Endodermal cell (in vitro differentiated cells): ENCODE measurements at regions not wholly inside any gene's neighbourhood (a gene's known extent, or its start where the extent isn't known, plus 50 kb on each side); places are given as distances from the start of the nearest gene placed in this dataset.

ENCODE experiments used
- DNase-seq: peaks from one replicate; pipeline ENCODE4 v3.0.0-alpha.2; 2017
- H3K27ac ChIP-seq: 2 replicates; pipeline ENCODE4 v1.5.1; 2013; ENCODE audit warnings: mild to moderate bottlenecking, low read depth, low read length, moderate library complexity
- H3K27me3 ChIP-seq: 2 replicates; pipeline ENCODE4 v1.6.1; 2013; ENCODE audit warnings: mild to moderate bottlenecking, low read length, moderate library complexity; ENCODE audit not compliant: insufficient read depth, control insufficient read depth, poor library complexity, severe bottlenecking
- H3K36me3 ChIP-seq: 2 replicates; pipeline ENCODE4 v1.7.0; 2013; ENCODE audit warnings: mild to moderate bottlenecking, low read length, moderate library complexity; ENCODE audit not compliant: control insufficient read depth, insufficient read depth
- H3K4me1 ChIP-seq: one replicate; pipeline ENCODE4 v1.7.0; 2013; ENCODE audit warnings: low read length; ENCODE audit not compliant: control insufficient read depth, insufficient read depth
- H3K4me3 ChIP-seq: 2 replicates; pipeline ENCODE4 v1.5.1; 2013; ENCODE audit warnings: mild to moderate bottlenecking, low read length, moderate library complexity
- H3K9ac ChIP-seq: 2 replicates; pipeline ENCODE4 v1.6.1; 2013; ENCODE audit warnings: mild to moderate bottlenecking, low read length, moderate library complexity; ENCODE audit not compliant: poor library complexity, severe bottlenecking; ENCODE audit errors: extremely low read depth
- H3K9me3 ChIP-seq: 2 replicates; pipeline ENCODE4 v1.6.1; 2013; ENCODE audit warnings: mild to moderate bottlenecking, low read length, moderate library complexity; ENCODE audit not compliant: control insufficient read depth
- H3K27ac Mint-ChIP-seq: 2 replicates; pipeline ENCODE4 v1.8.0; 2020; ENCODE audit warnings: mixed read lengths
- H3K27me3 Mint-ChIP-seq: 2 replicates; pipeline ENCODE4 v1.8.0; 2021; ENCODE audit warnings: mild to moderate bottlenecking, mixed read lengths; ENCODE audit not compliant: insufficient read depth
- H3K36me3 Mint-ChIP-seq: 2 replicates; pipeline ENCODE4 v1.8.0; 2020; ENCODE audit warnings: low read depth, mixed read lengths
- H3K4me1 Mint-ChIP-seq: 2 replicates; pipeline ENCODE4 v1.8.0; 2020; ENCODE audit warnings: mixed read lengths
- H3K4me3 Mint-ChIP-seq: 2 replicates; pipeline ENCODE4 v1.8.0; 2020; ENCODE audit warnings: mild to moderate bottlenecking, moderate library complexity, mixed read lengths
- H3K9me3 Mint-ChIP-seq: 2 replicates; pipeline ENCODE4 v1.8.0; 2020; ENCODE audit warnings: mild to moderate bottlenecking, mixed read lengths
- WGBS, 2 experiments: methylation state at CpG; one replicate each; pipeline versions ENCODE4 v1.1.5 to v1.1.7; 2013; ENCODE audit warnings: missing lambda C conversion rate in 2 of 2, mixed read lengths in 1 of 2; ENCODE audit not compliant: insufficient coverage in 1 of 2, insufficient read length in 1 of 2; 5-methylcytosine and 5-hydroxymethylcytosine counted together
- TF ChIP-seq, protein P1 (sequence below): fragments of 200-600 bp; sonication (generic); conservative IDR thresholded peaks from 2 replicates; pipeline ENCODE4 v1.5.0; 2021; ENCODE audit warnings: antibody characterized with exemption, mild to moderate bottlenecking

DNA sequence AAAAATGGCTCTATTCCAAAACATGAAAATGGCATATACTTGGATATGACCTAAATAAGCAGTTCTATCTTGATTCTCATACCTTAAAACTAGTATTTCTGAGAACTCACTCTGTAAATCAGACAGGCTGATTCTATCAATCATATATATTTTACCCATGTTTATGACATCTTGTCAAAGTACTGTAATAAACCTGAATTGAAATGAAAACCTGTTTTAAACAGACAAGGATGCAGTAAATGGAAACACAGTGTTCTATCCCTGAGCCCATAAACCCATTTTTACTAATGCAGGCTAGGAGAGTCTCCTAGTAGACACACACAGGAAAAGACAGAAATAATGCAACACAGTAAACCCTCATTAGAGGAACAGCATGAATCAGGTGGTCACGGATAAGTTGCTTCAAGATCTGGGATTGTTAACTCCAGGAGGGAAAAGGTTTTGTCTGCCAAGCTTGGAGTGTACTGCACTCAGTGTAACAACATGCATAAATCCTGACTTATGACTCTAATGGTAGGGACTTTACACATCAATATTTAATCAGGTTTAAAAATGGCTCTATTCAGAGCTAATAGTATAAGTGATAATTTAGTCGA is 93.6 kb upstream of the CPNE8 start:
- H3K36me3 ChIP-seq, result no peaks in the 10 kb centered on the region
- no peak overlapping the region for H3K4me3 ChIP-seq
- TF ChIP-seq, protein P1, sequence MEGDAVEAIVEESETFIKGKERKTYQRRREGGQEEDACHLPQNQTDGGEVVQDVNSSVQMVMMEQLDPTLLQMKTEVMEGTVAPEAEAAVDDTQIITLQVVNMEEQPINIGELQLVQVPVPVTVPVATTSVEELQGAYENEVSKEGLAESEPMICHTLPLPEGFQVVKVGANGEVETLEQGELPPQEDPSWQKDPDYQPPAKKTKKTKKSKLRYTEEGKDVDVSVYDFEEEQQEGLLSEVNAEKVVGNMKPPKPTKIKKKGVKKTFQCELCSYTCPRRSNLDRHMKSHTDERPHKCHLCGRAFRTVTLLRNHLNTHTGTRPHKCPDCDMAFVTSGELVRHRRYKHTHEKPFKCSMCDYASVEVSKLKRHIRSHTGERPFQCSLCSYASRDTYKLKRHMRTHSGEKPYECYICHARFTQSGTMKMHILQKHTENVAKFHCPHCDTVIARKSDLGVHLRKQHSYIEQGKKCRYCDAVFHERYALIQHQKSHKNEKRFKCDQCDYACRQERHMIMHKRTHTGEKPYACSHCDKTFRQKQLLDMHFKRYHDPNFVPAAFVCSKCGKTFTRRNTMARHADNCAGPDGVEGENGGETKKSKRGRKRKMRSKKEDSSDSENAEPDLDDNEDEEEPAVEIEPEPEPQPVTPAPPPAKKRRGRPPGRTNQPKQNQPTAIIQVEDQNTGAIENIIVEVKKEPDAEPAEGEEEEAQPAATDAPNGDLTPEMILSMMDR, result no peak
- DNase-seq, result no peak
- no peak overlapping the region for H3K27ac Mint-ChIP-seq
- peaks cover 11% of the 10 kb centered on the region for H3K4me1 Mint-ChIP-seq
- no peaks in the 10 kb centered on the region for H3K36me3 Mint-ChIP-seq
- H3K27ac ChIP-seq, result no peak overlapping the region
- peaks cover 5% of the 10 kb centered on the region for H3K4me1 ChIP-seq
- H3K9ac ChIP-seq, result no peak overlapping the region
- no peaks in the 10 kb centered on the region for H3K9me3 ChIP-seq
- WGBS, 2 experiments, result 67 to 80% methylated on average over 1 to 2 of the region's 2 CpGs
- H3K4me3 Mint-ChIP-seq, result no peak overlapping the region
- no peaks in the 10 kb centered on the region for H3K27me3 Mint-ChIP-seq
- no peaks in the 10 kb centered on the region for H3K27me3 ChIP-seq
- H3K9me3 Mint-ChIP-seq, result no peaks in the 10 kb centered on the region

DNA sequence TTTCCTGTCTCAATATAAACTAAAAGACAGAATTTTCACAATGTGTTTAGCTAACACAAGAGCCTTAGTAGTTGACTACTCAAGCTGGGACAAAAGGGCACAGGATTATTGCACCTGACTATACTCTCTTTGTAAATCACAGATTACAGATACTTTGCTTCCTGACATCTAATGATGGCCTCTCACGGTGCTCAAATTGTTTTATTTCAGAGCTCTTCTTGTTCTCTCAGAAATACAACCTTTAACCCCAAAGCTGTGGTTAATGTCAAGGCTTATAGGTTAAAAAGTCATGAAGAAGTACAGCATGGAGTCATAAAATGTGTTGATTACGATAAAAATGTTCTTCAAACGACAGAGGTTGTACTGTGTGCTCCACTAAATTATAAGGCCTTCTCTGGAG is 89.9 kb upstream of the CPNE8 start:
- no peak overlapping the region for H3K9ac ChIP-seq
- Mint-ChIP-seq H3K9me3 (peaks cover 6% of the 10 kb centered on the region), H3K4me1 (no peaks in the 10 kb centered on the region), H3K27me3 (no peaks in the 10 kb centered on the region), H3K4me3 (no peak overlapping the region), H3K27ac (no peak overlapping the region), H3K36me3 (no peaks in the 10 kb centered on the region)
- no peak overlapping the region for H3K4me3 ChIP-seq
- TF ChIP-seq, protein P1, result no peak
- 74 to 94% methylated on average over 2 to 3 of the region's 3 CpGs for WGBS, 2 experiments
- H3K27ac ChIP-seq, result no peak overlapping the region
- DNase-seq, result no peak
- H3K4me1 ChIP-seq, result no peaks in the 10 kb centered on the region
- peaks cover 9% of the 10 kb centered on the region for H3K9me3 ChIP-seq
- H3K27me3 ChIP-seq, result no peaks in the 10 kb centered on the region
- H3K36me3 ChIP-seq, result no peaks in the 10 kb centered on the region

DNA sequence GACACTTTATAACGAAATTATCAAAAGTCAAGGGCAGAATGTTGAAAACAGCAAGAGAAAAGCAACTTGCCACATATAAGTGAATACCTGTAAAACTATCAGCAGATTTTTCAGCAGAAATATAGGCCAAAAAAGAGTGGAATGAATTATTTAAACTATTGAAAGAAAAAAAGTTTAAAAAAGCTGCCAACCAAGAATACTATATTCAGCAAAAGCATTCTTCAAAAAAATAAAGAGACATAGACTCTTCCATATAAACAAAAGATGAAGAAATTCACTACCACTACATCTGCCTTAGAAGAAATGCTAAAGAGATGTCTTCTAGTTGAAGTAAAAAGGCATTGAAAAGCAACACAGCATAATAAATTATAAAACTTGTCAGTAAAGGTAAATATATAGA is 80.6 kb upstream of the CPNE8 start:
- no peaks in the 10 kb centered on the region for H3K27me3 ChIP-seq
- no peak overlapping the region for H3K27ac ChIP-seq
- H3K36me3 ChIP-seq, result no peaks in the 10 kb centered on the region
- H3K4me3 ChIP-seq, result no peak overlapping the region
- TF ChIP-seq, protein P1, result no peak
- H3K4me1 Mint-ChIP-seq, result no peaks in the 10 kb centered on the region
- H3K9ac ChIP-seq, result no peak overlapping the region
- no peaks in the 10 kb centered on the region for H3K27me3 Mint-ChIP-seq
- no peak overlapping the region for H3K27ac Mint-ChIP-seq
- H3K36me3 Mint-ChIP-seq, result no peaks in the 10 kb centered on the region
- H3K9me3 ChIP-seq, result peaks cover 27% of the 10 kb centered on the region
- 89% methylated on average over 1 of the region's 1 CpG; no CpG with 5 or more reads in 1 of the 2 experiments for WGBS, 2 experiments
- DNase-seq, result no peak
- H3K9me3 Mint-ChIP-seq, result peaks cover 39% of the 10 kb centered on the region
- no peaks in the 10 kb centered on the region for H3K4me1 ChIP-seq
- no peak overlapping the region for H3K4me3 Mint-ChIP-seq
